ENCODE measurements at regions not wholly inside any gene's neighbourhood (a gene's known extent, or its start where the extent isn't known, plus 50 kb on each side); places are given as distances from the start of the nearest gene placed in this dataset.

DNA sequence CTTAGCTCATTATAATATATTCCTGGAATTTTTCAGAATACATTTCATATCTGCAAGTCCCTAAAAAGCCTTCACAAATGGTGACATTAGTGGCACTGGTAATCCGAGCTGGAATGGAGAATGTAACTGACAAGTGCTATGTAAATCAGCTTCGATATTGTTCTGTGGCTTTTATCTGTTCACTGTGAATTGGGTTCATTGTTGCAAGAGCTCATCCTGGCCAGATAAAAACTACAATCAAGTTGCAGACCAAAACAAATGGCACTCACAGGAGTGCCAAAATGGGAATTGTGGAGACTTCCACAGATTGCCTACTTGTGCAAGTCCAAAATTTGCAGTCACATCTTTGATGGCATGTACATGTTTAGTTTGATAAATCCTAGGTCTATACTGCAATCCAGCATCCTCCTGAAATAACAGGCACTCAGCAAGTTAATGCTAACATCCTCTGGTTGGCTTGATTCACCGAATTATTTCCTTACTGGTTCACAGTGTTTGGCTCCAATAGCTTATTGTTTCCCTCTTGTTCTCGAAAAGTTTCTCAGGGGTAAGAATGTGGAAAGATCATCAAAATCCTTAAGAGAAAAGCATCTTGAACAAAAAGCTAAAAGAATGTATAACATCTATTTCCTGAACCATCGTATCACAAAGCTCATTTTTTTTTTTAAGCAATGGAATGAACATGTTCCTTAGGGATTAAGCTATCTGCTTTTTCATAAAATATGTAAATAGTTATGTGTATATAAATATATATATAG, 904.9 kb downstream of the CENPC start:
- Histone ChIP-seq H3K27me3 (ENCODE audit: low read length) (no peaks in the 10 kb centered on the region), H3F3A (ENCODE audit: insufficient read depth) (no peaks in the 10 kb centered on the region), H3K4me2 (ENCODE audit: low read depth, low read length, poor library complexity, severe bottlenecking) (no peak overlapping the region), H3K9me3 (ENCODE audit: insufficient read depth, low read length) (no peaks in the 10 kb centered on the region), H3K79me2 (ENCODE audit: insufficient read depth, low read length) (no peaks in the 10 kb centered on the region), H3K9me2 (replicated peaks; ENCODE audit: insufficient read depth, low read length) (no peaks in the 10 kb centered on the region), H3K36me3 (ENCODE audit: low read length) (no peaks in the 10 kb centered on the region), H4K20me1 (ENCODE audit: low read depth, low read length) (no peaks in the 10 kb centered on the region), H3K27ac (ENCODE audit: low read depth, low read length) (no peak overlapping the region), H3K9ac (ENCODE audit: low read length) (no peak overlapping the region), H3K4me3 (ENCODE audit: insufficient read depth, low read length, poor library complexity, severe bottlenecking) (no peak overlapping the region), H2AFZ (ENCODE audit: low read depth, low read length, severe bottlenecking) (no peak overlapping the region)
- TF ChIP-seq EZH2phosphoT487 (conservative IDR thresholded peaks at IDR 0.05; ENCODE audit: low read length), result no peak
- TF ChIP-seq, protein P1, sequence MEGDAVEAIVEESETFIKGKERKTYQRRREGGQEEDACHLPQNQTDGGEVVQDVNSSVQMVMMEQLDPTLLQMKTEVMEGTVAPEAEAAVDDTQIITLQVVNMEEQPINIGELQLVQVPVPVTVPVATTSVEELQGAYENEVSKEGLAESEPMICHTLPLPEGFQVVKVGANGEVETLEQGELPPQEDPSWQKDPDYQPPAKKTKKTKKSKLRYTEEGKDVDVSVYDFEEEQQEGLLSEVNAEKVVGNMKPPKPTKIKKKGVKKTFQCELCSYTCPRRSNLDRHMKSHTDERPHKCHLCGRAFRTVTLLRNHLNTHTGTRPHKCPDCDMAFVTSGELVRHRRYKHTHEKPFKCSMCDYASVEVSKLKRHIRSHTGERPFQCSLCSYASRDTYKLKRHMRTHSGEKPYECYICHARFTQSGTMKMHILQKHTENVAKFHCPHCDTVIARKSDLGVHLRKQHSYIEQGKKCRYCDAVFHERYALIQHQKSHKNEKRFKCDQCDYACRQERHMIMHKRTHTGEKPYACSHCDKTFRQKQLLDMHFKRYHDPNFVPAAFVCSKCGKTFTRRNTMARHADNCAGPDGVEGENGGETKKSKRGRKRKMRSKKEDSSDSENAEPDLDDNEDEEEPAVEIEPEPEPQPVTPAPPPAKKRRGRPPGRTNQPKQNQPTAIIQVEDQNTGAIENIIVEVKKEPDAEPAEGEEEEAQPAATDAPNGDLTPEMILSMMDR (IDR thresholded peaks at IDR 0.05; ENCODE audit: insufficient read depth, low read length, poor library complexity, severe bottlenecking), result no peak

DNA sequence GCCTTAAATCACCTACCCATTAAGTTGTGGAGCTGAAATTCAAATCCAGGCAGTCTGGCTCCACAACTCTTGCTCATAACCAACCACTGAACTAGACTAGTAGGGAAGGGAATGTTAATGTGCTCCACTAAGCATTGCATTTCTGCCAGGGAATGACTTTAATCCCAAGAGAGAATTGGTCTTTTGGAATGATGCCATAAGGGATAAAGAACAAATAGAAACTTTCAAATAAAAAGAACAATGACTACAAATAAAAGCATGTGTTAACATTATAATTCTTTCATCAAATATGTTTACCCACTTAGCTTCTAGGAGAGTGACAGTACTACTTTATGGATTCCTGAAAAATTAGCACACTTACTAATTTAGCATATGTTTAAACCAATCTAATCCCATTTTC, 905.9 kb downstream of the CENPC start:
- Histone ChIP-seq H3K79me2 (ENCODE audit: insufficient read depth, low read length) (no peaks in the 10 kb centered on the region), H3K4me3 (ENCODE audit: insufficient read depth, low read length, poor library complexity, severe bottlenecking) (no peak overlapping the region), H2AFZ (ENCODE audit: low read depth, low read length, severe bottlenecking) (no peak overlapping the region), H3K27ac (ENCODE audit: low read depth, low read length) (no peak overlapping the region), H4K20me1 (ENCODE audit: low read depth, low read length) (no peaks in the 10 kb centered on the region), H3F3A (ENCODE audit: insufficient read depth) (no peaks in the 10 kb centered on the region), H3K9ac (ENCODE audit: low read length) (no peak overlapping the region), H3K4me2 (ENCODE audit: low read depth, low read length, poor library complexity, severe bottlenecking) (no peak overlapping the region), H3K9me2 (replicated peaks; ENCODE audit: insufficient read depth, low read length) (no peaks in the 10 kb centered on the region), H3K27me3 (ENCODE audit: low read length) (no peaks in the 10 kb centered on the region), H3K9me3 (ENCODE audit: insufficient read depth, low read length) (no peaks in the 10 kb centered on the region), H3K36me3 (ENCODE audit: low read length) (no peaks in the 10 kb centered on the region)
- no peak for TF ChIP-seq EZH2phosphoT487 (conservative IDR thresholded peaks at IDR 0.05; ENCODE audit: low read length)
- TF ChIP-seq, protein P1 (IDR thresholded peaks at IDR 0.05; ENCODE audit: insufficient read depth, low read length, poor library complexity, severe bottlenecking), result no peak

DNA sequence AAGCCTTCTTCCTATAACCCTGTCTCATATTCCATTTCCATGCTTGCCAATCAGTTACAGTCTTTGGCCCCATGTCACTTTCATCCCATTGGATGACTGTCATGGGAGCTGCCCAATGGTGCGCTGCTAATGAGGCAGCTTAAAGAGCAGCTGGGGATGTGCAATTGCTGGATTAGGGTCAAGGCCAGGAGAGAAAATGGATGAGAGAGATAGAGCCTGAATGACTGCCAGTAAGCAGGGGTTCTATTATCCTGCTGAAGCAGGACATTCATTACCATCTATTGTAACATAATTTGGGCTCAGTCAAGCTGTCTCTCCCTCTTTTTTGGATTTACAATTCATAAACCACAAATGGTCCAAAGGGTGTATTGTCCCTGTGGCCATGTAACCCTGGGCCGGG, 909.0 kb downstream of the CENPC start:
- Histone ChIP-seq H2AFZ (ENCODE audit: low read depth, low read length, severe bottlenecking) (no peak overlapping the region), H3K9me2 (replicated peaks; ENCODE audit: insufficient read depth, low read length) (no peaks in the 10 kb centered on the region), H3K4me2 (ENCODE audit: low read depth, low read length, poor library complexity, severe bottlenecking) (no peak overlapping the region)

More for the DNA sequence above, 909.0 kb downstream of the CENPC start:
- Histone ChIP-seq H4K20me1 (ENCODE audit: low read depth, low read length) (no peaks in the 10 kb centered on the region), H3K9ac (ENCODE audit: low read length) (no peak overlapping the region), H3K36me3 (ENCODE audit: low read length) (no peaks in the 10 kb centered on the region), H3K9me3 (ENCODE audit: insufficient read depth, low read length) (no peaks in the 10 kb centered on the region), H3K4me3 (ENCODE audit: insufficient read depth, low read length, poor library complexity, severe bottlenecking) (no peak overlapping the region), H3F3A (ENCODE audit: insufficient read depth) (no peaks in the 10 kb centered on the region), H3K27ac (ENCODE audit: low read depth, low read length) (no peak overlapping the region), H3K27me3 (ENCODE audit: low read length) (no peaks in the 10 kb centered on the region), H3K79me2 (ENCODE audit: insufficient read depth, low read length) (no peaks in the 10 kb centered on the region)
- TF ChIP-seq EZH2phosphoT487 (conservative IDR thresholded peaks at IDR 0.05; ENCODE audit: low read length), result no peak
- TF ChIP-seq, protein P1 (IDR thresholded peaks at IDR 0.05; ENCODE audit: insufficient read depth, low read length, poor library complexity, severe bottlenecking), result no peak

All from SU-DHL-6 (cell line).